Karpas-422 (cell line): ENCODE measurements at regions not wholly inside any gene's neighbourhood (a gene's known extent, or its start where the extent isn't known, plus 50 kb on each side); places are given as distances from the start of the nearest gene placed in this dataset.
A peak's percentile ranks its signal among the peaks of the same experiment; 100 is the strongest.
"Not testable (repeated sequence)": the region's sequence is repeated elsewhere in the genome, so short reads cannot be mapped to it uniquely, and the experiment has no call there.

Source experiments
- DNase-seq: peaks from one replicate; pipeline ENCODE4 v3.0.0-alpha.2; 2015
- H2AFZ ChIP-seq: fragments of 200-600 bp; sonication (generic); 2 replicates; pipeline ENCODE4 v1.6.1; 2014; ENCODE audit warnings: antibody characterized with exemption, low read length, mixed read lengths
- H3K27ac ChIP-seq: fragments of 200-600 bp; sonication (generic); 2 replicates; pipeline ENCODE4 v1.5.1; 2014; ENCODE audit warnings: mild to moderate bottlenecking, low read length, moderate library complexity
- H3K27me3 ChIP-seq: fragments of 200-600 bp; sonication (generic); 2 replicates; pipeline ENCODE4 v1.6.1; 2014; ENCODE audit warnings: low read length, mixed read lengths
- H3K36me3 ChIP-seq: fragments of 200-600 bp; sonication (generic); 2 replicates; pipeline ENCODE4 v1.6.1; 2014; ENCODE audit warnings: low read length, mixed read lengths; ENCODE audit not compliant: insufficient read depth
- H3K4me1 ChIP-seq: fragments of 200-600 bp; sonication (generic); 2 replicates; pipeline ENCODE4 v1.6.1; 2014; ENCODE audit warnings: mild to moderate bottlenecking, low read length, mixed read lengths
- H3K4me2 ChIP-seq: fragments of 200-600 bp; sonication (generic); 2 replicates; pipeline ENCODE4 v1.6.1; 2014; ENCODE audit warnings: low read length, low read depth, mild to moderate bottlenecking; ENCODE audit not compliant: poor library complexity, severe bottlenecking
- H3K4me3 ChIP-seq: fragments of 200-600 bp; sonication (generic); 2 replicates; pipeline ENCODE4 v1.5.1; 2014; ENCODE audit warnings: mild to moderate bottlenecking, antibody characterized with exemption, low read length, mixed read lengths
- H3K79me2 ChIP-seq: fragments of 200-600 bp; sonication (generic); 2 replicates; pipeline ENCODE4 v1.6.1; 2014; ENCODE audit warnings: mild to moderate bottlenecking, low read length, mixed read lengths
- H3K9ac ChIP-seq: fragments of 200-600 bp; sonication (generic); 2 replicates; pipeline ENCODE4 v1.6.0; 2014; ENCODE audit warnings: low read length
- H3K9me2 ChIP-seq: fragments of 200-600 bp; sonication (generic), shearing (Covaris generic); replicated peaks from 2 replicates; pipeline ENCODE4 v1.6.0; 2014; ENCODE audit warnings: mild to moderate bottlenecking, low read length, moderate library complexity; ENCODE audit not compliant: insufficient read depth
- H3K9me3 ChIP-seq: fragments of 300-700, 200-600 bp; sonication (generic); 2 replicates; pipeline ENCODE4 v1.6.1; 2014; ENCODE audit warnings: low read length, mixed read lengths
- H4K20me1 ChIP-seq: fragments of 200-600 bp; sonication (generic); 2 replicates; pipeline ENCODE4 v1.6.1; 2014; ENCODE audit warnings: mild to moderate bottlenecking, antibody characterized with exemption, low read length, low read depth; ENCODE audit not compliant: insufficient read depth

DNA sequence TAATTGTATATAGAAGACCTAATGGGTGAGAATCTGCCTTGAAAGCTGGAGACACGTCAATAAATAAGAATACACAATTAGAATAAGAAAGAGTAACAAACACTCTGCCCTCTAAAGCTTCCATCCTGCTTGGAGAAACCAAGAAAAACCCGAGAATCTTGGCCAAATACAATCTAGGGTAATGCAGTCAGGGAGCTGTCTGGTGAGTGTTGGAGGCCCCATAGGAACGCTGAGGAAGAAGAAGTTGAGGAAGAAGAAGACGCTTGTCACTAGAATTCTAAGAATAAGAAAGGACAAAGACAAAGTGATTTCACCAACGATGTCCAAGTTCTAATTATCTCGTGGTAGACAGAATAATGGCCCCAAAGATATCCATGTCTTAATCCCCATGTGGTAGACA, 4485.9 kb upstream of the OR11H1 start:
- Histone ChIP-seq H3K4me3 (no peak overlapping the region), H3K27me3 (no peaks in the 10 kb centered on the region), H3K9me2 (no peaks in the 10 kb centered on the region), H3K9me3 (peaks cover 35% of the 10 kb centered on the region), H2AFZ (no peak overlapping the region), H4K20me1 (no peaks in the 10 kb centered on the region), H3K9ac (no peak overlapping the region), H3K27ac (no peak overlapping the region), H3K36me3 (no peaks in the 10 kb centered on the region), H3K4me1 (no peaks in the 10 kb centered on the region), H3K4me2 (no peak overlapping the region), H3K79me2 (no peaks in the 10 kb centered on the region)
- peak; percentile 39 for DNase-seq

DNA sequence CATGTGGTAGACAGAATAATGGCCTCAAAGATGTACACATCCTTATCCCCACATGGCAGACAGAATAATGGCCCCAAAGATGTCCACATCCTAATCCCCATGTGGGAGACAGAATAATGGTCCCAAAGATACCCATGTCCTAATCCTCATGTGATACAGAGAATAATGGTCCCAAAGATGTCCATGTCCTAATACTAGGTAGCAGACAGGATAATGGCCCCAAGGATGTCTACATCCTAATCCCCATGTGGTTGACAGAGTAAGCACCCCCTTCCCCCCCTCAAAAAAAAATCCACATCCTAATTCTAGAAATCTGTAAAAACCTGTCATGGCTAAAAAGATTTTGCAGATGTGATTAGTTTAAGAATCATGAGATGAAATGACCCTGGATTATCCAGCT, 4484.7 kb upstream of the OR11H1 start:
- not testable (repeated sequence) for H3K4me3 ChIP-seq, H3K27ac ChIP-seq, H3K4me2 ChIP-seq, H3K9ac ChIP-seq, H3K79me2 ChIP-seq, H2AFZ ChIP-seq, H3K36me3 ChIP-seq, H3K4me1 ChIP-seq, H4K20me1 ChIP-seq, DNase-seq, H3K27me3 ChIP-seq, H3K9me2 ChIP-seq
- peaks cover 25% of the 10 kb centered on the region for H3K9me3 ChIP-seq

DNA sequence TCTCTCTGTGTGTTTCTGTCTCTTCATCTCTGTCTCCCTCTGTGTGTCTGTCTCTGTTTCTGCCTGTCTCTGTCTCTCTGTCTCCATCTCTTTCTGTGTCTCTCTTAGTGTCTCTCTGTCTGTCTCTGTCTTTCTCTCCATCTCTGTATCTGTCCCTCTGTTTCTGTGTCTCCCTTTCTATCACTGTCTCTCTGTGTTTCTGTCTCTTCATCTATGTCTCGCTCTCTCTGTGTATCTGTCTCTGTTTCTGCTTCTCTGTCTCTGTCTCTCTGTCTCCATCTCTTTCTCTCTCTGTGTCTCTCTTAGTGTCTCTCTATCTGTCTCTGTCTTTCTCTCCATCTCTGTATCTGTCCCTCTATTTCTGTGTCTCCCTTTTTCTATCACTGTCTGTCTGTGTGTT, 4479.1 kb upstream of the OR11H1 start:
- H2AFZ ChIP-seq, H3K9ac ChIP-seq, H3K36me3 ChIP-seq, H3K4me2 ChIP-seq, H4K20me1 ChIP-seq, H3K27me3 ChIP-seq, H3K4me3 ChIP-seq, H3K27ac ChIP-seq, H3K4me1 ChIP-seq, DNase-seq, H3K79me2 ChIP-seq, H3K9me2 ChIP-seq: not testable (repeated sequence)
- H3K9me3 ChIP-seq = peaks cover 13% of the 10 kb centered on the region

DNA sequence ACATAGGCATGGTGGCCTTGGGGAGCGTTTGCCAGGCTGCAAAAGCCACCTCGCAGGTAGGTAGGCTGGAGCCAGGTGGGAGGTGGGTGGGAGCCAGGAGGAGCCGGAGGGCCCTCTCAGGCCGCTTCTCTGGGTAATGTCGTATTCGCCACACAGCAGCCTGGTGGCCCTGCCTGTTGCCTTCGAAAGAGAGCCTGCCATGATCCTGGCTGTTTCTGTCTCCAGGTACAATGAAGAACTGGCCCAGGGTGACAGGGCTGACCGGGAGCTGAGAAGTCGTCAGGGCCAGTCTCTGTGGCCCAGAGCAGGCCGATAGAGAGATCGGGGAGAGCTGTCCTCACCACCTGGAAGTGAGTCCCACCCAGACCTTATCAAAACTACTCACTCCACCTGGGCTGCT, 4477.8 kb upstream of the OR11H1 start:
- not testable (repeated sequence) for H3K9me2 ChIP-seq, H3K27me3 ChIP-seq, H3K36me3 ChIP-seq

DNA sequence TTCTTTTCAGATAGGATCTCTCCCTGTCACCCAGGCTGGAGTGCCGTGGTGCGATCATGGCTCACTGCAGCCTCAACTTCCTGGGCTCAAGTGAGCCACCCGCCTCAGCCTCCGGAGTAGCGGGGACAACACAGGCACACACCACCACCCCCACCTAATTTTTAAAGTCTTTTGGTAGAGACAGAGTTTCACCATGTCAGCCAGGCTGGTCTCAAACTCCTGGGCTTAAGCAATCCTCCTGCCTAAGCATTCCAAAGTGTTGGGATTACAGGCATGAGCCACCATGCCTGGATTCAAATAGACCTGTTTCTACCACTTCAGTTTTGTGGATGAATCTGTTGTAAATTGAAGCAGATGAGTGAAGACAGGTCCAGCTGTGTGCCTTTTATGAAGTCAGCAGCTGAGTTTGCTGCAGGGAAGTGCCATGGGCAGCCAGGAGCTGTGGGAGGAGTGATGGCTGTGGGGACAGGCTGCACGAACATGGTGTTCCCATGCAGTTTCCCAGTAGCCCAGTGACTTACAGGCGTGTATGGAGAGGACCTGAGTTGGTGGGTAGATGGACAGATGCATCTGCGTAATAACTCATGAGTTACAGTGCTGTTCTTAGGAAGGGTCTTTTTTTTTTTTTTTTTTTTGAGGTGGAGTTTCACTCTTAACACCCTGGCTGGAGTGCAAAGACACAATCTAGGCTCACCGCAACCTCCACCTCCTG, 4476.4 kb upstream of the OR11H1 start:
- not testable (repeated sequence) for H3K79me2 ChIP-seq, H2AFZ ChIP-seq, H3K9me2 ChIP-seq, DNase-seq, H4K20me1 ChIP-seq, H3K36me3 ChIP-seq, H3K27me3 ChIP-seq, H3K4me3 ChIP-seq, H3K4me2 ChIP-seq, H3K27ac ChIP-seq, H3K4me1 ChIP-seq, H3K9ac ChIP-seq
- H3K9me3 ChIP-seq = peaks cover 28% of the 10 kb centered on the region

More for the DNA sequence above, 4477.8 kb upstream of the OR11H1 start:
- H3K79me2 ChIP-seq, H2AFZ ChIP-seq, H3K4me1 ChIP-seq, DNase-seq, H4K20me1 ChIP-seq, H3K4me3 ChIP-seq, H3K27ac ChIP-seq, H3K4me2 ChIP-seq, H3K9ac ChIP-seq: not testable (repeated sequence)
- peaks cover 16% of the 10 kb centered on the region for H3K9me3 ChIP-seq

DNA sequence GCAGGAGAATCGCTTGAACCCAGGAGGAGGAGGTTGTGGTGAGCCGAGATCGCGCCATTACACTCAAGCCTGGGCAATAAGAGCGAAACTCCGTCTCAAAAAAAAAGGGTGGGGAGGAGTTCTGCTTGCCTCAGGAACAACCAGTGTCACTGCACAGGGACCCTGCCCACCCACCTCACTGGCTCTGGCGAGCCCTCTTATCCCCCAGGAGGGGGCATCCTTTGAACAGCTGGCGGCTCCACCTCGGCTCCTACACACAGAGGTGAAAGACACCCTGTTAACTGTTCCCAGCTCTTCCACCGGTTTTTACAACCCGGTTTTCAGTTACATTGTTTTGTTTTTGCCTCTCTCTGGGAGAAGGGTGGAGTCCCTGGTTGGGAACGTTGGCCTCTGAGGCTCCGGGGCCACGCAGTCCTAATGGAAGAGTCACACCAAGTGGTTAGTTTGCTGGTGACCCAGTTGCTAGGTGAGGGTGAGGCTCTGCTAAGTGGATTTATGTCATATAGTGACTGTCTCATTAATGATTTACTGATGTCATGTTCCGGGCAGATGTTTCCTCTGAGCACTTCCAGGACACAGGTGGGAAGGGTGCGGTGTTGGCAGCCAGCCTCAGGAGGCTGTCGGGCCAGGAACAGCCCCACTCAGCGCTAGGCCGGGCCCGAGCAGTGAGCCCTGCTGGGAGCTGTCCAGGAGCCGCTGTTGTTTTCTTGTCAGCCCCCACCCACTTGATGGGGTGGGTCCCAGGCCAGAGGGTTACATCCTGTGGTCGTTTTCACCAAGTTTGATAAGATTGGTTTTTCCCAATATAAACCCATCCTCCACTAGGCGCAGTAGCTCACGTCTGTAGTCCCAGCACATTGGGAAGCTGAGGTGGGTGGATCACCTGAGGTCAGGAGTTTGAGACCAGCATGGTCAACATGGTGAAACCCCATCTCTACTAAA, 4474.3 kb upstream of the OR11H1 start:
- H3K4me1 ChIP-seq, H3K9ac ChIP-seq, H3K27me3 ChIP-seq, H3K79me2 ChIP-seq, H3K9me2 ChIP-seq, H3K4me2 ChIP-seq, DNase-seq, H3K4me3 ChIP-seq, H3K36me3 ChIP-seq, H3K27ac ChIP-seq, H4K20me1 ChIP-seq, H2AFZ ChIP-seq: not testable (repeated sequence)
- peaks cover 36% of the 10 kb centered on the region for H3K9me3 ChIP-seq

DNA sequence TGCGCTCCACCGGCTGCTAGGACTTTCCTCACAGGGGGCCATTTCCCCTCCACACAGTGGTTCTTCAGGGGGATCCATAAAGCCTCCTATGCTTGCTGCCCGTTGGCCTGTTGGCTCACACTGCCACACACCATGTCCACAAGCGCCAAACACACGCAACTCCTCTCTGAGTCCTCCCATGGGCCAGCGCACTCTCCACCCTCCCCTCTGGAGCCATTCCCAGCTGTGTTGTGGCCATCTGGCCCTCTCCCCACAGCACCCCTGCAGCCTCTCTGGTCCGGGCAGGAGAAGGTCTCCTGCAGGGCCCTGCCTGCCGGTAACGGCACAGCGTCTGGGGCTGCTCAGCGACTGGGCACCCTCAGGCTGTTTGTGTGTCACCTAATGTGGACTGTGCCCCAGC, 4473.3 kb upstream of the OR11H1 start:
- H2AFZ ChIP-seq, H3K79me2 ChIP-seq, H3K36me3 ChIP-seq, H3K4me3 ChIP-seq, H3K27me3 ChIP-seq, H3K4me1 ChIP-seq, DNase-seq, H3K9ac ChIP-seq, H3K27ac ChIP-seq, H3K4me2 ChIP-seq, H3K9me2 ChIP-seq, H4K20me1 ChIP-seq: not testable (repeated sequence)
- H3K9me3 ChIP-seq = peaks cover 35% of the 10 kb centered on the region

DNA sequence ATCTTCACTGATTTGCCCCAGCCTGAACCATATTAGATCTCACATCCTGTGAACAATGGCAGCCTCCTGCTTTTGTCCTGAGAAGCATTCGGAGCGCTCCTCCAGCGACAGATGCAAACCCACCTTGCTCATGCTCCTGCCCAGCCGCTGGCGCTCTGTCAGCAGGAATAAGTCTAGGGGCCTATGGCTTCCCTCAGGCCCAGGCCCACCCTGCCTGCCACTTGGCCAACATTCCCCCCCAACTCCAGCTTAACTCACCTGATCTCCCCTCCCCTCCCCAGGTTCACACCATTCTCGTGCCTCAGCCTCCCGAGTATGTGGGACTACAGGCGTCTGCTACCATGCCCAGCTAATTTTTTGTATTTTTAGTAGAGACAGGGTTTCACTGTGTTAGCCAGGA, 4472.8 kb upstream of the OR11H1 start:
- peaks cover 38% of the 10 kb centered on the region for H3K9me3 ChIP-seq
- not testable (repeated sequence) for H4K20me1 ChIP-seq, H3K4me3 ChIP-seq, H3K4me2 ChIP-seq, H3K27me3 ChIP-seq, H3K36me3 ChIP-seq, H3K27ac ChIP-seq, DNase-seq, H3K9ac ChIP-seq, H3K4me1 ChIP-seq, H3K79me2 ChIP-seq, H3K9me2 ChIP-seq, H2AFZ ChIP-seq
